ENCODE measurements at regions not wholly inside any gene's neighbourhood (a gene's known extent, or its start where the extent isn't known, plus 50 kb on each side); places are given as distances from the start of the nearest gene placed in this dataset.

GRCh38 chr13:80663788-80664187 lies 322.9 kb upstream of the SPRY2 start:
- H3K9ac ChIP-seq (ENCODE audit: insufficient read depth, low read length, poor library complexity, severe bottlenecking): no peak overlapping the region
- Mint-ChIP-seq H3K4me1 (no peaks in the 10 kb centered on the region), H3K36me3 (no peaks in the 10 kb centered on the region), H3K9me3 (peaks cover 2 to 11% (median 8%) of the 10 kb centered on the region in 7 donors), H3K4me3 (no peak overlapping the region), H3K27me3 (ENCODE audit: low read depth in 3 of 3) (peaks cover 0 to 1% (median 0%) of the 10 kb centered on the region in 3 donors), H3K27ac (no peak overlapping the region)
- no peaks in the 10 kb centered on the region for H3K79me2 ChIP-seq (ENCODE audit: insufficient read depth, low read length)
- no peak overlapping the region for H3K4me2 ChIP-seq (replicated peaks; ENCODE audit: extremely low read depth, low read length, poor library complexity, severe bottlenecking)
- no CpG with 5 or more reads among the region's 1 CpG for WGBS (ENCODE audit: insufficient coverage)
- H3K4me3 ChIP-seq (replicated peaks in 1 of 3; ENCODE audit: low read depth in 2 of 3, low read length in 3 of 3): no peak overlapping the region
- H3K27me3 ChIP-seq (ENCODE audit: control insufficient read depth in 2 of 2, insufficient read depth in 2 of 2, low read length in 2 of 2): no peaks in the 10 kb centered on the region
- H3K27ac ChIP-seq (ENCODE audit: low read depth in 1 of 2, low read length in 2 of 2): no peak overlapping the region
- intact Hi-C loops (cut with micrococcal nuclease): no loop called here
- DNase-seq: no peak
- H2AFZ ChIP-seq (ENCODE audit: insufficient read depth, low read depth, low read length, poor library complexity, severe bottlenecking): no peak overlapping the region
- no peaks in the 10 kb centered on the region for H4K20me1 ChIP-seq (ENCODE audit: insufficient read depth, low read length)
- no peaks in the 10 kb centered on the region for H3K4me1 ChIP-seq (ENCODE audit: control insufficient read depth in 1 of 2, insufficient read depth in 2 of 2, low read length in 2 of 2)
- no peaks in the 10 kb centered on the region for H3K36me3 ChIP-seq (replicated peaks in 1 of 2; ENCODE audit: control insufficient read depth in 1 of 2, insufficient read depth in 2 of 2, low read length in 2 of 2)
- TF ChIP-seq CTCF (IDR thresholded peaks at IDR 0.05): no peak
- H3K9me3 ChIP-seq (replicated peaks in 1 of 2; ENCODE audit: control insufficient read depth in 1 of 2, insufficient read depth in 1 of 2, low read length in 2 of 2): peaks cover 0 to 3% of the 10 kb centered on the region in 2 donors

GRCh38 chr13:80658705-80659104 lies 317.8 kb upstream of the SPRY2 start:
- H3K27ac ChIP-seq (ENCODE audit: low read depth in 1 of 2, low read length in 2 of 2): no peak overlapping the region
- Mint-ChIP-seq H3K4me3 (no peak overlapping the region), H3K9me3 (peaks cover 11 to 23% (median 18%) of the 10 kb centered on the region in 7 donors), H3K27me3 (ENCODE audit: low read depth in 3 of 3) (peaks cover 1 to 12% (median 6%) of the 10 kb centered on the region in 3 donors), H3K4me1 (peaks cover 5% of the 10 kb centered on the region), H3K27ac (no peak overlapping the region), H3K36me3 (no peaks in the 10 kb centered on the region)
- H3K36me3 ChIP-seq (replicated peaks in 1 of 2; ENCODE audit: control insufficient read depth in 1 of 2, insufficient read depth in 2 of 2, low read length in 2 of 2): no peaks in the 10 kb centered on the region
- H3K4me2 ChIP-seq (replicated peaks; ENCODE audit: extremely low read depth, low read length, poor library complexity, severe bottlenecking): no peak overlapping the region
- no peak for TF ChIP-seq CTCF (IDR thresholded peaks at IDR 0.05)
- 88% methylated on average over 12 of the region's 16 CpGs for WGBS (ENCODE audit: insufficient coverage)
- no peak overlapping the region for H3K9ac ChIP-seq (ENCODE audit: insufficient read depth, low read length, poor library complexity, severe bottlenecking)
- H4K20me1 ChIP-seq (ENCODE audit: insufficient read depth, low read length): no peaks in the 10 kb centered on the region
- intact Hi-C loops (cut with micrococcal nuclease): no loop called here
- peaks cover 0 to 11% of the 10 kb centered on the region in 2 donors for H3K27me3 ChIP-seq (ENCODE audit: control insufficient read depth in 2 of 2, insufficient read depth in 2 of 2, low read length in 2 of 2)
- no peak overlapping the region for H3K4me3 ChIP-seq (replicated peaks in 1 of 3; ENCODE audit: low read depth in 2 of 3, low read length in 3 of 3)
- peaks cover 4% of the 10 kb centered on the region in 2 donors for H3K4me1 ChIP-seq (ENCODE audit: control insufficient read depth in 1 of 2, insufficient read depth in 2 of 2, low read length in 2 of 2)
- no peak overlapping the region for H2AFZ ChIP-seq (ENCODE audit: insufficient read depth, low read depth, low read length, poor library complexity, severe bottlenecking)
- H3K9me3 ChIP-seq (replicated peaks in 1 of 2; ENCODE audit: control insufficient read depth in 1 of 2, insufficient read depth in 1 of 2, low read length in 2 of 2): peaks cover 6 to 18% of the 10 kb centered on the region in 2 donors
- no peaks in the 10 kb centered on the region for H3K79me2 ChIP-seq (ENCODE audit: insufficient read depth, low read length)
- no peak for DNase-seq

Data from CD14-positive monocyte (primary cell).